HG03159 (cell line): ENCODE measurements at regions not wholly inside any gene's neighbourhood (a gene's known extent, or its start where the extent isn't known, plus 50 kb on each side); places are given as distances from the start of the nearest gene placed in this dataset.
A peak's percentile ranks its signal among the peaks of the same experiment; 100 is the strongest.

Experiments
- ATAC-seq: cut with Tn5 transposase; IDR thresholded peaks from one replicate; pipeline ENCODE4 v1.9.1; 2021; ENCODE audit warnings: mild to moderate bottlenecking, moderate library complexity; ENCODE audit not compliant: unreplicated experiment

DNA sequence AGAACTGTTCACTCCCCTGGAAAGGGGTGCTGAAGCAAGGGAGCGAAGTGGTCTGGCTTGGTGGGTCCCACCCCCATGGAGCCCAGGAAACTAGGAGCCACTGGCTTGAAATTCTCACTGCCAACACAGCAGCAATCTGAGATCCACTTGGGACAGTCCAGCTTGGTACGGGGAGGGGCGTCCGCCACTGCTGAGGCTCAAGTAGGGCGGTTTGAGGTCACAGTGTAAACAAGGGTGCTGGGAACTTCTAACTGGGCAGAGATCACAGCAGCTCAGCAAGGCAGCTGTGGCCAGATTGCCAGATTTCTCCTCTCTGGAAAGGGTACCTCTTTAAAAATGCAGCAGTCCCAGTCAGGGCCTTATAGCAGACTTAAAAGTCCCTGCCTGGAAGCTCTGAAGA is 53.9 kb upstream of the GALNTL6 start:
- no peak for ATAC-seq

GRCh38 chr4:171751538-171751937 is 61.7 kb upstream of the GALNTL6 start:
- no peak for ATAC-seq

GRCh38 chr4:171746418-171746817 is 66.8 kb upstream of the GALNTL6 start:
- no peak for ATAC-seq

DNA sequence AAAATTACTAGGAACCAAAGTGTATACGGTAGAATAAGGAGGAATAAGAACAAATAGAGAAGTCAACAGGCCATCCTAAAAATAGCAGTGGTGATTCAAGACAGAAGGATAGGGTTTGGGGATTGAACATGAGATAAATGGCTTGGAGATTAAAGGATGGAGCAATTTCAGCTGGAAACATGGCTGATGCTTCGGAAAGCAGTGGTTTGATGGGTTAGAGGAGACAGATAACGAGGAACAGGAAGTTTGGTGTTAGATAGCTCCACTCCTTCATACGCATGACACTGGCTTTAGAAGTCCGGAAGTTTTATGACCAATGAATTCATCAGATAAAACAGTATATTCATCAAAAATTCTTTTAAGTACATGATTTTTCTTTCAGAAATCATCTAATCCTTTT is 70.8 kb upstream of the GALNTL6 start:
- no peak for ATAC-seq

DNA sequence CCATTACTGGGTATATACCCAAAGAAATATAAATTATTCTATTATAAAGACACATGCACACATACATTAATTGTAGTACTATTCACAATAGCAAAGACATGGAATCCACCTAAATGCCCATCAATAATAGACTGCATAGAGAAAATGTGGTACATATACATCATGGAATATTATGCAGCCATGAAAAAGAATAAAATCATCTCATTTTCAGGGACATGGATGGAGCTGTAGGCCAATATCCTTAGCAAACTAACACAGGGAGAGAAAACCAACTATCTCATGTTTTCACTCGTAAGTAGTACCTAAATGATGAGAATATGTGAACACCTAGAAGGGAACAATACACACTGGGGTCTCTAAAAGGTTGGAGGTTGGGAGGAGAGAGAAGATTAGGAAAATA is 86.0 kb upstream of the GALNTL6 start:
- no peak for ATAC-seq

DNA sequence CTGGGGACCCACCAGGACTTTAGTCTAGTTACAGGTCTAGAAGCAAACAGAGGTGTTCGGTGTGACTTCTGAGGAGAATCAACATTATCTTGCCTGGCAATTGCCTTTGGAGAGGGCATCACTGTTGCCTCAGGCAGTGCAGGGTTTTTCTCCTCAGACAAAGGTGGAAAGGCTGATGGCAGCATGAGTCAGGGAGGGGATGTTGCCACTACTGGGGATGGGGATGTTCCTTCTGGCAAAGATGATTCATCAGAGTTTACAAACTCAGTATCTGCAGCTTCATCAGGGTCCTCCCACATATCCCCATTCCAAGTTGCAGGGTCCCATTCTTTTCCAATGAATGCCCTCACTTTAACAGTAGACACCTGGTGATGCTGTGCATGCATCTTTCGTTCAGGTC is 91.3 kb upstream of the GALNTL6 start:
- ATAC-seq: no peak

GRCh38 chr4:171719691-171720090 is 93.5 kb upstream of the GALNTL6 start:
- ATAC-seq: no peak

- no peak for ATAC-seq
These were observed 94.5 kb upstream of the GALNTL6 start for GRCh38 chr4:171718665-171719064.

DNA sequence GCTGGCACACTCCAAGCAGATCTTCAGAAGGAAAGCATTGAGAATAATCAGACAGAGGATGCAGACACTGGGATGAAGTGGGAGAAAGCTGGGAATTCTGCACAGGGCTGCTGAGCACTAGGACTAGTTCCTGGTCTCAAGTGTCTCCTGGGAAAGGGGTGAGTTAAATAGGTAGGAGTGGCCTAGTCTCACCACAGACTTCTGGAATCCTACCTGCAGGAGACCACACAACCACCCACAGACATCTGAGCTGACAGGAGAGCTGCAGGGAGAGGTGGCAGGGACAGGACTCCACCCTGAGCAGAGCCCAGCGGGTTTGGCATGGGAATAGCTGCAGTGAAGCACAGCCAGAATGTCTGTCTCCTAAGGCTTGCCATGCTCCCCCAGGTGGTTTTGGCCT is 95.1 kb upstream of the GALNTL6 start:
- ATAC-seq: no peak

DNA sequence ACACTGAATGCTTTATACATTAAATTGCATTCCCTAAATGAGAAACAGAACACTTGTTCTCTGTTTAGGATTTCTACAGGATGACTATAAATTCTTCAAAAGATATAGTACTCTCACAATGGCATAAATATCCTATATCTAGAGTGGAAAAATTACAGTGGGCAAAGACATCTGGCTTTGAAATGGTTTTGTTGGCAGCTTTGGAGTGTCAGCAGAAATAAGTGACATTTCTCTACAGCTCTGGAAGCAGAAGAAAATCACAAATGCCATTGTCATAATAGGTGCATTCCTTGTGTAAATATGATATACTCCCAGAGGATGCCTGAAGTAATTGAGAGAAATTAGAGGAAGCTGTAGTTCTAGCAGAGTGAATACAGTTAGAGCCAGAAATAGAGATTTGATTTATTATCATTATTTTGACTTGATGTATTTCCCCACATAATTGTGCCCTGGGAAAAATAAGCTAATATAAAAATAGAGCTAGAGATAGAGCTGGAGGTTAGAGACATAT is 95.9 kb upstream of the GALNTL6 start:
- no peak for ATAC-seq

GRCh38 chr4:171715973-171716372 is 97.2 kb upstream of the GALNTL6 start:
- no peak for ATAC-seq

DNA sequence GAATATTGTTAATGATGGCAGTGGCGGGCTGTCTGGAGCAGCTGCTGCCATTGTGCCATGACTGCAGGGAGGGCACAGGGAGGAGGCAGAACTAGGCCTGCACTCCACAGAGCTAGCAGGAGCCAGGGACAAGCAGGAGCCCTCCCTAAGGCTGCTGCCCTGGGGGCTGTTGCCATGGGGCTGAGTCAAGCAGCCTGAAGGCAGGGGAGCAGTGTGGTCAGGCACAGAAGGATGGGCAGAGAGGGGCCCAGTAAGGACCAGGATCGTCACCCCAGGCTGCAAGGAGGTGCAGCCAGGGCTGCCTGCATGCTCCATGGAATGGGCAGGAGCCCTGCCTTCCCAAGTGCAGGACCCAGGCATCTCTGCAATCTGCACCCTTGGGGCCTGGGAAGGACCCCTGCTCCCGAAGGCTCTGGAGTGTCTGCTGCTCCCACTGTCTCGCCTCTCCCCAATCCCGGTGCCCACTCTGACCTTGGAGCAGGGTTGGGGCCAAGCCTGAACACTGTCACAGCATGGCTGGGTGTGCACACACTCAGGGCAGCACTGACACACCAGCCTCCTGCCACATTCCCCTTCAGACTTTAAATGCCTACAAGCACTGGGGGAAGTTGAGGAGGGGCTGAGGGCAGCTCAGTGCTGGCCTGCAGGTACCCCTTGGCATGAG is 98.3 kb upstream of the GALNTL6 start:
- ATAC-seq: no peak

- no peak for ATAC-seq
These were observed 102.5 kb upstream of the GALNTL6 start for GRCh38 chr4:171710743-171711142.

GRCh38 chr4:171676555-171677215 is 136.5 kb upstream of the GALNTL6 start:
- peak; percentile 99 for ATAC-seq

GRCh38 chr4:171674781-171675180 is 138.4 kb upstream of the GALNTL6 start:
- ATAC-seq: no peak

DNA sequence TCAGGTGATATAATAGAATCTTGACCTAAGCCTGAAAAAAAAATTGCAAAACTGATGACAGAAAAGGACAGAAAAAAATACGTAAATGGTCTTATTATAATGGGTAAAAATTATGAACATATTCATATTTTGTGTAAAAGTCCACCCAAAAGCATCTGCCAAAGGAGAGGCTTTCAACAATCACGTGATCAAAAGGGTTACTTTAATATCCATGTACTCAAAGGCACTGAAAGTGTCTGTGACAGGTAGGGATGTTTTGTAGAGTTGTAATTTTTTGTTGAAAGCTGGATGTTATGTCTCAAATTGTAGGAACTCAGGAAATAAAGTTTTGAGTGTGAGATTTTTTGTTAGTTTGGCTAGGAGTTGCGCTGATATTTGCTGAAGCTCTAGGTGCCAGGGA is 144.8 kb upstream of the GALNTL6 start:
- ATAC-seq: no peak

- ATAC-seq: no peak
These were observed 145.3 kb upstream of the GALNTL6 start for GRCh38 chr4:171667906-171668305.

- ATAC-seq: no peak
These were observed 162.1 kb upstream of the GALNTL6 start for GRCh38 chr4:171651071-171651470.

DNA sequence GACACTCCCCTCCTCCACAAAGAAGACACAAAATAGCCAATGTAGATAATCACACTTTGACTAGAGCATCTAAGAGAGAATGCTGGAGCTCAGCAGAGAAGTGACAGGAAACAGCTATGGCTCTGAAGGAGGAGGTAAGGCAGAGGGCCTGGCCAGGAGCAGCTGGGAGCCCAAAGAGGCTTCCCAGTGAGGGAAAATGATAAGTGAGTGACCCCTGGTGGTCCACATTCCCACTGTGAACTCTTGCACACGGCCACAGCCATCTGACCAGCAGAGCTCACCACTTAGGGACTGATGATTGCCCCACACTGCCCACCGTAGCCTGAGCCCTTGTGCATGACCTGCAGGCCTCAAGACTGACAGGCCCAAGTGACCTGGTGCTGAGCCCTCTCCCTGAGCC is 162.7 kb upstream of the GALNTL6 start:
- ATAC-seq: peak; percentile 60

DNA sequence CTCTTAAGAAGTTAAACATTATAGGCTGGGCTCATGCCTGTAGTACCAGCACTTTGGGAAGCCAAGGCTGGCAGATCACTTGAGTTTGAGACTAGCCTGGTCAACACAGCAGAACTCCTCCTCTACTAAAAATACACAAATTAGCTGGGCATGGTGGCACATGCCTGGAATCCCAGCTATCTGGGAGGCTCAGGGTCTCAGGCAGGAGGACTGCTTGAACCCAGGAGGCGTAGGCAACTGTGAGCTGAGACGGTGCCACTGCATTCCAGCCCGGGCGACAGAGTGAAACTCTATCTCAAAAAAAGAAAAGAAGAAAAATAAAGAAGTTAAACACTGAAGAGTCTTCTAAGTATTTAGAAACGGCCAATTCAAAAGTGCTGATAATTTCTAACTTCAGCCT is 164.3 kb upstream of the GALNTL6 start:
- no peak for ATAC-seq

- no peak for ATAC-seq
These were observed 166.2 kb upstream of the GALNTL6 start for GRCh38 chr4:171646984-171647383.

- peak; percentile 84 for ATAC-seq
These were observed 168.7 kb upstream of the GALNTL6 start for GRCh38 chr4:171644430-171645057.
